ENCODE measurements at regions not wholly inside any gene's neighbourhood (a gene's known extent, or its start where the extent isn't known, plus 50 kb on each side); places are given as distances from the start of the nearest gene placed in this dataset.

- TF ChIP-seq CTCF (IDR thresholded peaks at IDR 0.05; ENCODE audit: borderline replicate concordance, extremely low read depth, low read length, poor library complexity, severe bottlenecking) (no peak), EZH2 (IDR thresholded peaks at IDR 0.05; ENCODE audit: borderline replicate concordance, low read depth, low read length, severe bottlenecking) (no peak)
Measured at GRCh38 chr6:150751296-150751695, 114.2 kb upstream of the MTHFD1L start.

All from DND-41 (cell line).